A673 (cell line): ENCODE measurements at regions not wholly inside any gene's neighbourhood (a gene's known extent, or its start where the extent isn't known, plus 50 kb on each side); places are given as distances from the start of the nearest gene placed in this dataset.

Experiments used
- CTCF ChIP-seq: fragments of 300-800, 200-600 bp; sonication (generic); conservative IDR thresholded peaks from 2 replicates; pipeline ENCODE4 v1.5.1; 2017; ENCODE audit warnings: low read depth, mild to moderate bottlenecking, antibody characterized with exemption, low read length, moderate library complexity, mixed read lengths
- EZH2 ChIP-seq: fragments of 200-600 bp; sonication (generic); IDR thresholded peaks from 2 replicates; pipeline ENCODE4 v1.6.1; 2017; ENCODE audit warnings: borderline replicate concordance, low read depth, mild to moderate bottlenecking, mixed read lengths, antibody characterized with exemption, low read length; ENCODE audit not compliant: poor library complexity, severe bottlenecking

GRCh38 chr2:17084877-17085276, 419.2 kb upstream of the CYRIA start:
- no peak for TF ChIP-seq CTCF
- no peak for TF ChIP-seq EZH2
